Endothelial cell of umbilical vein (primary cell): ENCODE measurements at regions not wholly inside any gene's neighbourhood (a gene's known extent, or its start where the extent isn't known, plus 50 kb on each side); places are given as distances from the start of the nearest gene placed in this dataset.

ENCODE experiments used
- BruUV-seq: library from RNA; stranded (reverse); fragments of 400-500 nt; replicated peaks from 2 replicates; lab custom pipeline; 2021; lab: Mats Ljungman, UMichigan
- CTCF ChIA-PET: fragments of 300-600, 350-600 bp; sonication (Branson Sonifier 250); formaldehyde crosslinking; loops from one replicate; lab custom pipeline; 2021; ENCODE audit warnings: antibody characterized with exemption, inconsistent platforms; lab: Charles Lee
- POLR2A ChIA-PET: fragments of 300-600, 350-600 bp; sonication (Branson Sonifier 250); formaldehyde crosslinking; loops from one replicate; lab custom pipeline; 2021; ENCODE audit warnings: antibody characterized with exemption, inconsistent platforms; lab: Charles Lee
- DNase-seq: peaks from one replicate; pipeline ENCODE4 v3.0.0-alpha.2; 2011; ENCODE audit warnings: low read depth, low spot score
- FAIRE-seq: peaks from 2 replicates; lab custom pipeline; 2011; peaks lifted over from hg19 to GRCh38; lab: Jason Lieb, UNC
- H2AFZ ChIP-seq: 2 replicates; pipeline ENCODE4 v1.6.0; 2012; ENCODE audit warnings: low read depth, low read length, control low read depth, inconsistent platforms
- H3K27ac ChIP-seq: 2 replicates; pipeline ENCODE4 v1.5.1; 2011; ENCODE audit warnings: low read depth, mild to moderate bottlenecking, control low read depth, low read length, moderate library complexity; ENCODE audit not compliant: insufficient read depth
- H3K27me3 ChIP-seq, 2 experiments: 2 replicates each; pipeline versions ENCODE4 v1.6.0 to v1.6.1; 2011; ENCODE audit warnings: low read length in 2 of 2, mixed read lengths in 1 of 2; ENCODE audit not compliant: control insufficient read depth in 2 of 2, insufficient read depth in 2 of 2
- H3K36me3 ChIP-seq, 2 experiments: 2 replicates in 1 of 2; 3 replicates in 1 of 2; pipeline ENCODE4 v1.5.1; 2011; ENCODE audit warnings: low read length in 2 of 2, mild to moderate bottlenecking in 1 of 2, moderate library complexity in 1 of 2; ENCODE audit not compliant: control insufficient read depth in 2 of 2, insufficient read depth in 2 of 2; ENCODE audit errors: extremely low read depth in 1 of 2
- H3K4me1 ChIP-seq: 3 replicates; pipeline ENCODE4 v1.5.1; 2011; ENCODE audit warnings: mild to moderate bottlenecking, low read length; ENCODE audit not compliant: control insufficient read depth, insufficient read depth; ENCODE audit errors: extremely low read depth
- H3K4me2 ChIP-seq: 2 replicates; pipeline ENCODE4 v1.6.1; 2011; ENCODE audit warnings: low read length, control low read depth, mixed read lengths; ENCODE audit not compliant: insufficient read depth
- H3K4me3 ChIP-seq, 3 experiments: fragments of 200-600 bp in 1 of 3; sonication (generic), shearing (Covaris generic) in 1 of 3; replicated peaks in 1 of 3; 2 replicates each; pipeline ENCODE4 v1.5.1; 2011 to 2016; ENCODE audit warnings: control low read depth in 3 of 3, low read length in 3 of 3, mild to moderate bottlenecking in 2 of 3, inconsistent platforms in 1 of 3, low read depth in 1 of 3, moderate library complexity in 1 of 3; ENCODE audit not compliant: insufficient read depth in 1 of 3
- H3K79me2 ChIP-seq: 2 replicates; pipeline ENCODE4 v1.6.0; 2012; ENCODE audit warnings: low read length, inconsistent platforms; ENCODE audit not compliant: control insufficient read depth, insufficient read depth
- H3K9ac ChIP-seq: replicated peaks from 2 replicates; pipeline ENCODE3; 2011; ENCODE audit warnings: low read length, control low read depth; ENCODE audit not compliant: insufficient read depth; ENCODE audit errors: extremely low read depth
- H3K9me1 ChIP-seq: replicated peaks from 3 replicates; pipeline ENCODE4 v1.6.0; 2011; ENCODE audit warnings: mild to moderate bottlenecking, low read length; ENCODE audit not compliant: control insufficient read depth, insufficient read depth; ENCODE audit errors: extremely low read depth
- H3K9me3 ChIP-seq: replicated peaks from 2 replicates; pipeline ENCODE4 v1.5.1; 2012; ENCODE audit warnings: low read length, inconsistent platforms; ENCODE audit not compliant: control insufficient read depth, insufficient read depth
- H4K20me1 ChIP-seq: replicated peaks from 2 replicates; pipeline ENCODE3; 2011; ENCODE audit warnings: mild to moderate bottlenecking, low read length; ENCODE audit not compliant: control insufficient read depth, insufficient read depth; ENCODE audit errors: extremely low read depth
- EZH2 ChIP-seq: IDR thresholded peaks from 2 replicates; pipeline ENCODE4 v1.6.1; 2012; ENCODE audit warnings: borderline replicate concordance, low read depth, mild to moderate bottlenecking, moderate library complexity, low read length, inconsistent platforms; ENCODE audit not compliant: severe bottlenecking
- FOS ChIP-seq: IDR thresholded peaks from 2 replicates; pipeline ENCODE4 v1.6.1; 2011; ENCODE audit warnings: mild to moderate bottlenecking, low read length, moderate library complexity, borderline replicate concordance; ENCODE audit not compliant: insufficient read depth
- GATA2 ChIP-seq: IDR thresholded peaks from 2 replicates; pipeline ENCODE4 v1.7.0; 2011; ENCODE audit warnings: low read depth, mild to moderate bottlenecking, moderate library complexity, mixed read lengths, low read length; ENCODE audit not compliant: insufficient read length, insufficient read depth
- JUN ChIP-seq: IDR thresholded peaks from 2 replicates; pipeline ENCODE4 v1.6.1; 2011; ENCODE audit warnings: borderline replicate concordance, low read depth; ENCODE audit not compliant: insufficient read length, insufficient read depth
- MAX ChIP-seq: IDR thresholded peaks from 2 replicates; pipeline ENCODE4 v1.6.1; 2011; ENCODE audit not compliant: insufficient read depth, insufficient read length
- MYC ChIP-seq: IDR thresholded peaks from one replicate; pipeline ENCODE4 v1.6.1; 2011; ENCODE audit warnings: mild to moderate bottlenecking, low read depth, low read length
- POLR2A ChIP-seq: IDR thresholded peaks from 2 replicates; pipeline ENCODE4 v1.6.1; 2012; ENCODE audit warnings: low read depth, mild to moderate bottlenecking, control low read depth, low read length
- POLR2AphosphoS5 ChIP-seq: IDR thresholded peaks from 2 replicates; pipeline ENCODE4 v1.6.1; 2012; ENCODE audit warnings: low read depth, mild to moderate bottlenecking, control low read depth, low read length, moderate library complexity; ENCODE audit not compliant: insufficient read depth
- dilution Hi-C: fragments of 300-500 bp; cut with MboI; formaldehyde crosslinking; loops from one replicate; pipeline ENCODE4 v1.15.0; 2019; ENCODE audit warnings: low sequenced_read_pairs; ENCODE audit not compliant: extremely low pct_ligation_motif_present
- intact Hi-C: fragments of 100-400 bp; cut with micrococcal nuclease; formaldehyde crosslinking; loops from one replicate; pipeline ENCODE4 v1.10.0; 2022
- TF ChIP-seq, protein P1 (sequence below), 2 donors: IDR thresholded peaks; 1 replicate in 1 of 2; 2 replicates in 1 of 2; pipeline ENCODE4 v1.5.1; 2011; ENCODE audit warnings: low read length in 2 of 2, mild to moderate bottlenecking in 2 of 2, moderate library complexity in 2 of 2, control low read depth in 1 of 2, inconsistent platforms in 1 of 2, low read depth in 1 of 2; ENCODE audit not compliant: insufficient read depth in 1 of 2; ENCODE audit errors: extremely low read depth in 1 of 2

GRCh38 chr2:133651861-133652260 is 83.6 kb upstream of the NCKAP5 start:
- dilution Hi-C loops (no loop called here), intact Hi-C loops (no loop called here)
- POLR2A ChIA-PET: no interaction called here
- no peak for FAIRE-seq
- H3K4me1 ChIP-seq: no peaks in the 10 kb centered on the region
- no TSS peak for BruUV-seq
- H3K79me2 ChIP-seq: no peaks in the 10 kb centered on the region
- H3K9ac ChIP-seq: no peak overlapping the region
- no peak overlapping the region for H3K27ac ChIP-seq
- TF ChIP-seq GATA2 (no peak), POLR2AphosphoS5 (no peak), POLR2A (no peak), MAX (no peak), EZH2 (no peak), MYC (no peak), FOS (no peak), JUN (no peak)
- TF ChIP-seq, protein P1, sequence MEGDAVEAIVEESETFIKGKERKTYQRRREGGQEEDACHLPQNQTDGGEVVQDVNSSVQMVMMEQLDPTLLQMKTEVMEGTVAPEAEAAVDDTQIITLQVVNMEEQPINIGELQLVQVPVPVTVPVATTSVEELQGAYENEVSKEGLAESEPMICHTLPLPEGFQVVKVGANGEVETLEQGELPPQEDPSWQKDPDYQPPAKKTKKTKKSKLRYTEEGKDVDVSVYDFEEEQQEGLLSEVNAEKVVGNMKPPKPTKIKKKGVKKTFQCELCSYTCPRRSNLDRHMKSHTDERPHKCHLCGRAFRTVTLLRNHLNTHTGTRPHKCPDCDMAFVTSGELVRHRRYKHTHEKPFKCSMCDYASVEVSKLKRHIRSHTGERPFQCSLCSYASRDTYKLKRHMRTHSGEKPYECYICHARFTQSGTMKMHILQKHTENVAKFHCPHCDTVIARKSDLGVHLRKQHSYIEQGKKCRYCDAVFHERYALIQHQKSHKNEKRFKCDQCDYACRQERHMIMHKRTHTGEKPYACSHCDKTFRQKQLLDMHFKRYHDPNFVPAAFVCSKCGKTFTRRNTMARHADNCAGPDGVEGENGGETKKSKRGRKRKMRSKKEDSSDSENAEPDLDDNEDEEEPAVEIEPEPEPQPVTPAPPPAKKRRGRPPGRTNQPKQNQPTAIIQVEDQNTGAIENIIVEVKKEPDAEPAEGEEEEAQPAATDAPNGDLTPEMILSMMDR (IDR thresholded peaks at IDR 0.05; ENCODE audit: extremely low read depth in 1 of 2, insufficient read depth in 1 of 2, low read depth in 1 of 2, low read length in 2 of 2): no peak
- no peaks in the 10 kb centered on the region for H3K9me3 ChIP-seq
- CTCF ChIA-PET: no interaction called here
- no peaks in the 10 kb centered on the region for H3K9me1 ChIP-seq
- H4K20me1 ChIP-seq: no peaks in the 10 kb centered on the region
- H3K36me3 ChIP-seq: no peaks in the 10 kb centered on the region
- no peak for DNase-seq
- no peaks in the 10 kb centered on the region for H3K27me3 ChIP-seq
- no peak overlapping the region for H3K4me2 ChIP-seq
- no peak overlapping the region for H2AFZ ChIP-seq
- no peak overlapping the region for H3K4me3 ChIP-seq
